ENCODE measurements at regions not wholly inside any gene's neighbourhood (a gene's known extent, or its start where the extent isn't known, plus 50 kb on each side); places are given as distances from the start of the nearest gene placed in this dataset.

DNA sequence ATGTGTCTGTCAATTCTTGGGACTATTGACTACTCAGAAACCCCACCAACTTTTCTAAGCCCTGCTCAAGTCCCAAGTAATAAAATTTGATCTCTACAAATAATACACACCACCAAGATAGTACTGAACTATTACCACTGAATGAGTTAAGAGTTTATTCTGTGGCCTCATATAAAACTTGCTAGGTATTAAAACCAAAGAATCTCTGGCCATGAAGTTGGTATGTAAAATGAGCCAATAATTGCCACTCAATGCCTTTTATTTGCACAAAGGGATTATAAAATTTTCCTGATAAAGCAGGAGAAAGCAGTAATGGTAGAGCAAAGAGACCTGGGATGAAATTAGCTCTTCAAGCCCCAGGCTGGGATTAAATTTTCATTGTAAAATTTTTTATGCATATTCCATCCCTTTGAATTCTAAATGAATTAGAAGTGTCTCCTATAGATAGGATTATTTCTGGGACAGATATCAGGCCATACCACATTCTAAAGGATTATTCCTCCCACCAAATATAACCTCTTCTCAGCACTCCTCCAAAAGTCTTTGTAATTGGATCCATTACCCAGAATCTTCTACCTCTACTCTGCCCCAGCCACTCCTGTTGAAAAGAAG, 450.5 kb upstream of the ACVR2A start:
- no peak for DNase-seq

GRCh38 chr2:147392180-147392579, 452.6 kb upstream of the ACVR2A start:
- DNase-seq = no peak

- DNase-seq = no peak
Observed at GRCh38 chr2:147390475-147390874, 454.4 kb upstream of the ACVR2A start.

- no peak for DNase-seq
Observed at GRCh38 chr2:147389218-147389617, 455.6 kb upstream of the ACVR2A start.

GRCh38 chr2:147388217-147388616, 456.6 kb upstream of the ACVR2A start:
- no peak for DNase-seq

- no peak for DNase-seq
Observed at GRCh38 chr2:147386284-147386683, 458.5 kb upstream of the ACVR2A start.

GRCh38 chr2:147385600-147385999, 459.2 kb upstream of the ACVR2A start:
- DNase-seq = no peak

DNA sequence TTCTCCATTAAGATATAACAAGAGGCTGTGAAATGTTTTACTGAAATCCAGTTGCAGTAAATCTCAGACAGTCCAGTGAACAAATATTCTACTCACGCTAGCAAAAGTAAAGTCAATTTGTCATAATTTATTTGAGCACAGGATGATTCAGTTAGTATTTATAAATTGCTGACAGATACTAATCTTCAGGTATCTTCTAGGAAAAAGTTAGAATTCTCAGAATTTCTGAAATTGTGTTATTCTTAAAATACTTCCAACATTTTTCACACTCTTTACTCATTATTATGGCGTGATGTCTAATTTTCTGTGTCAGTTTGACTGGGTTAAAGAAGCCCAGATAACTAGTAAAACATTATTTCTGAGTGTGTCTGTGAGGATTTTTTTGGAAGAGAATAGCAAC, 460.2 kb upstream of the ACVR2A start:
- no peak for DNase-seq

- DNase-seq = no peak
Observed at GRCh38 chr2:147382322-147382948, 462.4 kb upstream of the ACVR2A start.

- DNase-seq = no peak
Observed at GRCh38 chr2:147378403-147378802, 466.4 kb upstream of the ACVR2A start.

GRCh38 chr2:147375073-147375472, 469.8 kb upstream of the ACVR2A start:
- DNase-seq = no peak

DNA sequence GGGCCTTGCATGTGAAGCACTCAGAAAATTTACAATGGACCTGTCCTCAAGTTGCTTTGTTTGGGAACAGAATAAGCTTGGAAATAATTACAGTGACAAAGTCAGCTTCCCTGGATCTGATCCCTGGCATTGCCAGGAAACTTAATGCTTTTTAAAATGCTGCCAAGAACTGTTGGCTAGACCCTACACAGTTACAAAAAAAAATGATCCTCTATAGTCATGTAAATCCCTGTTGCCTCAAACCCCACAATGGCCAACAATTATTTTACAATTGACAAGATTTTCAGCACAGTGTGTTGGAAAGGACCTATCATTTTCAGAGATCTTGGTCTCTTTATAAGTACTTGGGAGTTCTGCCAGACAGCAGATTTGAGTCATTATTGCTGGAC, 470.4 kb upstream of the ACVR2A start:
- no peak for DNase-seq

- DNase-seq = no peak
Observed at GRCh38 chr2:147373800-147374422, 470.9 kb upstream of the ACVR2A start.

- DNase-seq = no peak
Observed at GRCh38 chr2:147368306-147368705, 476.5 kb upstream of the ACVR2A start.

GRCh38 chr2:147366279-147366678, 478.6 kb upstream of the ACVR2A start:
- no peak for DNase-seq

DNA sequence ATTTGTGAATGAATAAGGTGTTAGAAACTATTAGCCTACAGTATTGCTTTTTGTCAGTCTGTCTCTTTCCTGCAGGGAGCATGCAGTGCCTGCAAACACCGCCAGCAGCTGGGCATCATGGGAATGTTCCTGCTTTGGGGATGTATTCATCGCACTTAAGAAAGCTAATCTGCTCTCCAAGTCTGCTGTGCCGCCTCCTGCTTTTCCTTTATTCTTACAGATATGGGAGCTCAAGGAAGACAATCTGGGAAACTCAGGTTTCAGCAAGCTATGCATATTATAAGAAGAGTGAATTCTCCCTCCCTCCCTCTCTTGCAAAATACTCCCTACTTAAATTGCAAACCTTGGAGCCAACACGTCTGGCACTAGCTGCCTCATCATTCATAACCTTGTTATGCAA, 479.2 kb upstream of the ACVR2A start:
- DNase-seq = no peak

GRCh38 chr2:147364597-147364996, 480.2 kb upstream of the ACVR2A start:
- peak in 1 of 2 donors; percentile 45 for DNase-seq

DNA sequence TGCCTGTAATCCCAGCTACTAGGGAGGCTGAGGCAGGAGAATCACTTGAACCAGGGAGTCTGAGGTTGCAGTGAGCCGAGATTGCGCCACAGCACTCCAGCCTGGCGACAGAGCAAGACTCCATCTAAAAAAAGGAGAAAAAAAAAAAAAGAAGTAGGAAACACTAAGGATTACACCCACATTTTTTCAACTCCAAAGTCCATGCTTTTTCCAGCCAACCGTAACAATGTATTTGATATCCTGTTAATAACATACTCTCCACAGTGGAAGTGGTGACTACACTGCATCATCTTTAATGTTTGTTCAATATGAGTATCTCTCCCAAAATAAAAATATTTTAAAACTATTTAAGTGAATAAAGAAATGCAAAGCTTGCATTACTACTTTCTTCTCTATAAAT, 481.6 kb upstream of the ACVR2A start:
- DNase-seq = no peak

- DNase-seq = no peak
Observed at GRCh38 chr2:147358375-147358774, 486.5 kb upstream of the ACVR2A start.

DNA sequence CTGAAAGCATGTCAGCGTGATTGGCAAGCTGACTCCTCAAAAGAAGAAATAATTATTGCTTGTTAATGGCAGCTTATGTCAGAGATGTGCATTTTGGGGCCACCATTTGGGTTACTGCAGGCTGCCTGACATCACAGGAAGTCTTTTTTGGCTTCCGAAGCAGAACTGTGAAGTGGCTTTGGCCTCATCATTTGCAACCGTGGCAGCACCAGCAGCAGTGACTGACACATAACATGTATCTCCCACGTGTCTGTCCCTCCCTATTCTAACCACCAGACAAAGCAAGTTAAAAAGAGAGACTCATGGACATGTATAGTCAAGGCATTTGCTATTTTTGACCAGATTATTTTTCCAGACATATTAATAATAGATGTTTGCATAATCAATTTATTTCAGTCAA, 488.7 kb upstream of the ACVR2A start:
- peak in 1 of 2 donors; percentile 2 for DNase-seq

DNA sequence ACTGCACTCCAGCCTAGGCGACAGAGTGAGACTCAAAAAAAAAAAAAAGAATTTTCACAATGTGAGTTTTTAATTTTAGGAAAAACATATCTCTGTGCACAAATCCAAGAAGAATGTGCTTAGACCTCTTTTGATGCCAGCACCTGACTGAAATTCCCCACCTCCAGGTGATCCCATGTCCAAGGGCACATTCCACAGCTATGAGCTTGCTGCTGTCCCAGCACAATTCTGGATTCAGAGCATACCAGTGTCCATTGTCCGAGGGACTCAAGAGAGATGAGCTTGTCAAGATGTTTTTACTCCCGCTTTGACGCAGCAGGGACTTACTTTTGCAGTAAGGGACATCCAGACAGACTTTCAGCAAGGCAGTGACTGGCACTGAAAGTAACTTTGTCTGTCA, 489.1 kb upstream of the ACVR2A start:
- no peak for DNase-seq

GRCh38 chr2:147353072-147353381, 491.8 kb upstream of the ACVR2A start:
- DNase-seq = no peak

GRCh38 chr2:147352264-147353071, 492.4 kb upstream of the ACVR2A start:
- DNase-seq = no peak

- DNase-seq = no peak
Observed at GRCh38 chr2:147351784-147352183, 493.0 kb upstream of the ACVR2A start.
